ENCODE measurements at regions not wholly inside any gene's neighbourhood (a gene's known extent, or its start where the extent isn't known, plus 50 kb on each side); places are given as distances from the start of the nearest gene placed in this dataset.

GRCh38 chr10:3659203-3659917 lies 125.6 kb downstream of the KLF6 start:
- H3K4me3 ChIP-seq (ENCODE audit: low read depth, low read length), result no peak overlapping the region
- no peak for TF ChIP-seq CTCF (IDR thresholded peaks at IDR 0.05; ENCODE audit: low read depth, low read length)

- no peak for TF ChIP-seq CTCF (IDR thresholded peaks at IDR 0.05; ENCODE audit: low read depth, low read length)
- H3K4me3 ChIP-seq (ENCODE audit: low read depth, low read length), result no peak overlapping the region
Observed at GRCh38 chr10:3658766-3659165, 126.2 kb downstream of the KLF6 start.

GRCh38 chr10:3656214-3656613 lies 128.8 kb downstream of the KLF6 start:
- H3K4me3 ChIP-seq (ENCODE audit: low read depth, low read length), result no peak overlapping the region
- no peak for TF ChIP-seq CTCF (IDR thresholded peaks at IDR 0.05; ENCODE audit: low read depth, low read length)

GRCh38 chr10:3655528-3655927 lies 129.5 kb downstream of the KLF6 start:
- no peak for TF ChIP-seq CTCF (IDR thresholded peaks at IDR 0.05; ENCODE audit: low read depth, low read length)
- no peak overlapping the region for H3K4me3 ChIP-seq (ENCODE audit: low read depth, low read length)

- H3K4me3 ChIP-seq (ENCODE audit: low read depth, low read length), result no peak overlapping the region
- no peak for TF ChIP-seq CTCF (IDR thresholded peaks at IDR 0.05; ENCODE audit: low read depth, low read length)
Observed at GRCh38 chr10:3654980-3655379, 130.0 kb downstream of the KLF6 start.

- no peak for TF ChIP-seq CTCF (IDR thresholded peaks at IDR 0.05; ENCODE audit: low read depth, low read length)
Observed at GRCh38 chr10:3654496-3654895, 130.5 kb downstream of the KLF6 start.

GRCh38 chr10:3653303-3653702 lies 131.7 kb downstream of the KLF6 start:
- H3K4me3 ChIP-seq (ENCODE audit: low read depth, low read length), result peak overlapping the region; percentile 35

More at GRCh38 chr10:3654496-3654895, 130.5 kb downstream of the KLF6 start:
- H3K4me3 ChIP-seq (ENCODE audit: low read depth, low read length), result no peak overlapping the region

- peak overlapping the region; percentile 35 for H3K4me3 ChIP-seq (ENCODE audit: low read depth, low read length)
- TF ChIP-seq CTCF (IDR thresholded peaks at IDR 0.05; ENCODE audit: low read depth, low read length), result no peak
Observed at GRCh38 chr10:3652886-3653285, 132.1 kb downstream of the KLF6 start.

Measured in WI38 (cell line).